ENCODE measurements at regions not wholly inside any gene's neighbourhood (a gene's known extent, or its start where the extent isn't known, plus 50 kb on each side); places are given as distances from the start of the nearest gene placed in this dataset.
"Not testable (repeated sequence)": the region's sequence is repeated elsewhere in the genome, so short reads cannot be mapped to it uniquely, and the experiment has no call there.

DNA sequence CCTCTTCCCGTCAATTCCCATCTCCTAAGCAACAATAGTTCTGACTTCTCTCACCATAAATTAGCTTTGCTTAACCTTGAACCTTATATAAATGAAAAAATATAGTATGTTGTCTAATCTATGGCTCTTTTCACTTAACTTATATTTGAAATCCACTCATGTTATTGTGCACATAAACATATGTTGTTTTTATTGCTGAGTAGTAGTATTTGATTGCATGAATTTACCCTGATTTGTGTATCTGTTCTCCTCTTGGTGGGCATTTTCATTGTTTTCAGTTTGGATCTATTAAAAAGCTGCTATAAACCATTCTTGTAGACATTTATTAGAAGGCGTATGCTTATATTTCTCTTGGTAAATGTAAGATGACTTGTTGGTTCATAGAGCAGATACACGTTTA is 874.3 kb upstream of the ZEB2 start:
- no peak for DNase-seq (ENCODE audit: low read depth)

DNA sequence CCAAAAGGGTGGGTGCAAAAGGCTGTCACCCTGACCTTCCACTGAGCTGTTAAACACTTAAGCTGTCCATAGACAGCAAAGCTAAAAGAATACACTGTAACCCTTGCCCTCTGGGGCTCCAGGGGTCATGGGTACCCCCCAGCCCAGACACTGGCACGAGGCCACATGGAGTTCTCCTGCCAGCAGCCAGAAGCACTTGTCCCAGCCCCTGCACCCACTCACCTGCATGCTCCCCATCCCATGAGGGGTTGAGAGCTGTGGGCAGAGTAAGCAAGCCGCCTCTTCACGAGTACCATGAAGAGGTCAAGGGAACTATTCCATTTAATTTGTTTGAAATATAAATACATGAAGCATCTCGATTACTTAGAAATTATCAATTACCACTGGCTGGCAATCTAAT is 867.1 kb upstream of the ZEB2 start:
- DNase-seq (ENCODE audit: low read depth) = no peak

DNA sequence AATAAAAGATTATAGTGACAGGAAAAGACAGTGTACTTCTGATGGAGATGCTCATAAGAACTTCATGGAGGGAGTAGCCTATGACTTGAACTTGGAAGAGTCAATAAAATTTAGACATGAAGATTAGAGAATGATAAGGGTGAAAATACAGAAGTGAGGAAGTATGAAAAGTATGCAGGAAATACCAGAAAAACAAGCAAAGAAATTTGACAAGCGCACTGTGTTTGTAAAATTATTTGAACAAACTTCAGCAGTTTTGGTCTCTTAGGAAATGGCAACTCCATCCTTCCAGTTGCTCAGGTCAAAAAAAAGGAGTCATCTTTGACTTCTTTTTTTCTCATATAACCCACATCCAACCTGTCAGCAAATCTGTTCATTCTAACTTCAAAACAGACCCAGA is 864.0 kb upstream of the ZEB2 start:
- DNase-seq (ENCODE audit: low read depth) = no peak

DNA sequence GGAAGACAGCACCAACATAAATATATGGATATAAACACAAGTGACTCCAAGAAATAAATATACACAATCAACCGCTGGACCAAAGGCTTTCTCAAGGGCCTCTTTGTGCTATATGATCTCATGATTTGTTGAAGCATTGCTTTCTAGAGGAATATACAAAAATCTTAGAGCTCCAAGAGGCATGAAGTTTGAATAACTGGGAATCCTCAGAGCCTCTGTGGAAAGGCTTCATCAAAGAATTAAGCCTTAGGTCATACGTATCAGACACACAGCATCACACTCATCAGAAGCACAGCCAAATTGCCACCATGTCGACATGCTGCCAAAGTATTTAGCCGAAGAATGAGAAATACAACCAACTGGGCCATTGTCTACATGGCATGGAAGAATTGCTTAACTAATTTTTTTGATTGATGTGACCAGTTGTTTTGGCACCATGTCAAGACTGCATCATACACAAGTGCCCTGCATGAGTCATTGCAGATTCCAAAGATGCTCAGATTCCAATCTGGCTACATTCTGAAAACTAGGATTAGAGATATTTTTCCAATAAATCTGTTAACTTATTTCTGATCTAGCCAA is 860.6 kb upstream of the ZEB2 start:
- DNase-seq (ENCODE audit: low read depth) = peak; percentile 42

GRCh38 chr2:145379934-145380333 is 860.0 kb upstream of the ZEB2 start:
- DNase-seq (ENCODE audit: low read depth) = no peak

GRCh38 chr2:145374165-145374564 is 854.2 kb upstream of the ZEB2 start:
- DNase-seq (ENCODE audit: low read depth) = no peak

DNA sequence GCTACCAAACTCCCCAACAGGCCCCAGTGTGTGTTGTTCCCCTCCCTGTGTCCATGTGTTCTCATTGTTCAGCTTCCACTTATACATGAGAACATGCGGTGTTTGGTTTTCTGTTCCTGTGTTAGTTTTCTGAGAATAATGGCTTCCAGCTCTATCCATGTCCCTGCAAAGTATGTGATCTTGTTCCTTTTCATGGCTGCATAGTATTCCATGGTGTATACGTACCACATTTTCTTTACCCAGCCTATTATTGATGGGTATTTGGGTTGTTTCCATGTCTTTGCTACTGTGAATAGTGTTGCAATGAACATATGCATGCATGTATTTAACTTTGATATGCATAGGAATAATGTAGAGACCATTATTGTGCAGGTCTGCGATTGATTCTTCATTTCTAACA is 847.4 kb upstream of the ZEB2 start:
- not testable (repeated sequence) for DNase-seq (ENCODE audit: low read depth)

DNA sequence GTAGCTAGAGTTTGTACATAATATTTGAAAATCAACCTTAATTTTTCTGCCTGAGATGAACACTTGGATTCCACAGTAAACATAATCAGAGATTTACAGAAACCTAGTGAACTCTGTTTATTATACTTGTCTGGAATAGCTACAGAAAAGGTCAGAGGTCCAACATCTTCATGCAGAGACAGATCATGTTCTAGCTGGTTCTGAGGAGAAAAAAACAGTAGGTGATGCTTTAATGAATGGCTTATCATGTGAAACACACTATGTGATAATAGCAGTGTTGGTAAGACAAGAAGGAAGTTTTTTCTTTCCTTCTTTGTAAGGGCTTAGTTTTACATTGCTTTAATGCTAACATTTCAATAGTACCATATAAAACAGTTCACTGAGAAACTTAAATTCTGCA is 846.4 kb upstream of the ZEB2 start:
- DNase-seq (ENCODE audit: low read depth) = no peak

DNA sequence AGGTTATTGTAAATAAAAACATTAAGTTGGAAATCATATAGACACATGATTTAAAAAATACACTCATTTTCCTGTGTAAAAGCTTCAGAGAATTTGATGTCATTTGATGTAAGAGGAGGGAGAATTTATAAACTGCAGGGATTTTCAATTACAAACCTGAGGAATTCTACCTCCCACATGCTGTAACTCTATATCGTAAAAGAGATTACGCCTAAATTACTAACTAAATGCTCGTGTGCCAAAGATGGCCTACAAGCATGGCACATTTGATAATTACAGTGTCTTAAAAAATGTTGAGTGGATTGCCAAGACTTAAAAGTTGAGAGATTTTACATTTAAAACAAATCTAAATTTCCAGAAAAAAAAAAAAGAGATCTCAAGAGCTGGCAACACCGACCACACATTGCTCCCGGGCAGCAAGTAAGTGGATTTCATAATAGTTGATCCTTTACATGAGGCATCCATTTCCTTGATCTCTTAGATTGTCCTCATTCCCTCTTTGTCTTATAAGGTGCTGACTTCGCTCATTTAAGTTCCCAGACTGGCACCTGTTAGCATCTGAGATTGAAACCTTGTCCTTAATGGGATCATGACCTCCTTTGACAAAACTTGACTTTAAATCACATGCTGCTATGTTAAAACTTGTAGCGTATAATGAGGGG is 840.3 kb upstream of the ZEB2 start:
- DNase-seq (ENCODE audit: low read depth) = no peak

DNA sequence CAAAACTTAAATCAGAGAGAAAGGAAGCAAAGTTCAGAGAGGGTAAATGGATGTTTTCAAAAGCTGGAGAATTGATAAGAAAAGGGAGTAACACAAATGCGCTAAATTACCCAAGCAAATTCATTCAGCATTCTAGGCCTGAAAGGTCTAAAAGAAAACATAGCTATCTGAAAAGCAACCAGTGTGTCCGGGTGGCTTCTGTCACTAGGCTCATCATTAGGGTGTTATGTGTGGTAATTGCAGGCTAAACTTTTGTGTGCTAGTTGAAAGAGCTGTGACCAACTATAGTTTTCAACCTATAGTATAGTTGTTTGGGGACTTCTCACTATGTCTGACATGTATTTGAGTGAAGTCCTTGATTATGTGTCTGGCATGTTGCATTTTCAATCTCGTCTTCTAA is 839.6 kb upstream of the ZEB2 start:
- no peak for DNase-seq (ENCODE audit: low read depth)

GRCh38 chr2:145356056-145356455 is 836.1 kb upstream of the ZEB2 start:
- DNase-seq (ENCODE audit: low read depth) = no peak

DNA sequence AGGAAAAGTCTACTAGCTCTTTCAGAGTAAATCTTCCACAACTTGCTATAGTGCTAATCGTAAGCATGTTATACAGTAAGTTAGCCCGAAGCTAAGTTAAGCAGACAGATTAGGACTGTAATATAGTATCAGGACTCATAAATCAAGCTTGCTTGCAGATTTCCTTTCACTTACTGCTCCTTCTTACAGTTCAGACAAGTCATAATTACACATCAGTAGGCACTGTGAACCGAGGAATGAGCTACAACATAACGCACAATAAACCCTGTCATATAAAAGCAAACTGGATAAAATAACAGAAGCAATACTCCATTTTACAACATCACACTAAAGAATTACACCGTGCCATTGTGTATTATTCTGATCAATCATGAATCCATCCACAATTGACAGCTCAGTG is 832.6 kb upstream of the ZEB2 start:
- no peak for DNase-seq (ENCODE audit: low read depth)

- DNase-seq (ENCODE audit: low read depth) = no peak
Measured at GRCh38 chr2:145351864-145352425, 832.0 kb upstream of the ZEB2 start.

GRCh38 chr2:145350011-145350410 is 830.1 kb upstream of the ZEB2 start:
- DNase-seq (ENCODE audit: low read depth) = peak; percentile 18

- peak; percentile 3 for DNase-seq (ENCODE audit: low read depth)
Measured at GRCh38 chr2:145344076-145344724, 824.3 kb upstream of the ZEB2 start.

DNA sequence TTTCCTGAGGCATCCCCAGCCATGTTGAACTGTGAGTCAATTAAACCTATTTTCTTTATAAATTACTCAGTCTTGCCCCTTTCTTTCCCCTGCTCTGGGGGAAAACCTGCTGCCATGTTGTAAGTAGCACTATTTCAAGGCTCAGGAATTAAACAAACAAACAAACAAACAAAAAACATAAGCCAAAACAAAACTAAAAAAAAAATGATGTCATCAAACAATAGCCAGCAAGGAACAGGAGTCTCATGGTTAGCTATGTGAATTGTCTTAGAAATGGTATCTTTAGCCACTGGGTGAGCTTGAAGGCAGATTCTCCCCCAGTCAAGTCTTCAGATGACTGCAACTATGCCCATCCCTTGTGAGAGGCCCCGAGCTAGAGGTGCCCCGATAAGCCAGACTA is 823.4 kb upstream of the ZEB2 start:
- no peak for DNase-seq (ENCODE audit: low read depth)

DNA sequence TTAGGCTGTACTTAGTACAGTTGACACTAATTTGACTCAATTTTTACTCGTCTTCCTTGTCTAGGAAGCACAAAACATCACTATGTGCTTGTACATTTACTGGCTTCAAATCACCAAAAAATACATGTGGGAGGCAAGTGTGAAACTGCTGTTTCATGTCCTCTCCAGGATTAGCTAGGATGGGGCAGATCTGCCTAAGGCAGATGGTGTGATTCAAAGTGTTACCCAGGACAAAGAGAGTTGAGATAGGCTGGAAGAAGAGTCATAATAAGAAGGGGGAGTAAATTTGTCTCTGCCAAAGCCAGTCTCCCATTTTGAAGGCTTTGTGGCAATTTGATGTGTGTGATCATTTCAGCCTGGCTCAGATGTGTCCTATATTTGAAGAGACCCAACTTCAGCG is 821.6 kb upstream of the ZEB2 start:
- DNase-seq (ENCODE audit: low read depth) = no peak

- DNase-seq (ENCODE audit: low read depth) = no peak
Measured at GRCh38 chr2:145339646-145340045, 819.7 kb upstream of the ZEB2 start.

GRCh38 chr2:145332210-145332898 is 812.4 kb upstream of the ZEB2 start:
- DNase-seq (ENCODE audit: low read depth) = no peak

DNA sequence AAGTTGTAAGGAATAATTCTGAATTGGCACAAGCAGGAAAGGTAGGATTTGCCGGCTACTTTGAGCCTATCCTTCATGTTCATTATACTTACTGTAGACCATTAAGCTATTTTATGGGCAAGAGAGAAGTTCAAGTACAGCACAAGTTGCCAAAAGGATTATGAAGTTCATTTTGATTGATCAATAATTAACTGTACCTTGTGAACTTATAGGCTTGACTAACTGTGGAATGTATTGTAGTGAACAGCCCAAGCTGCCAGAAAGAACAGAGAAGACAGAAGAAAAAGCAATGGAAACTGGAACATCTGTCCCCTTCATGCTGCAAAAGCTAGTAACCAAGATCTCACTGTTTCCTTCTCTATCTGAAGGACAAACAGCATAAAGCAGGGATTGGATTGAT is 810.1 kb upstream of the ZEB2 start:
- no peak for DNase-seq (ENCODE audit: low read depth)

- no peak for DNase-seq (ENCODE audit: low read depth)
Measured at GRCh38 chr2:145325485-145325884, 805.6 kb upstream of the ZEB2 start.

- DNase-seq (ENCODE audit: low read depth) = no peak
Measured at GRCh38 chr2:145324748-145325147, 804.8 kb upstream of the ZEB2 start.

DNA sequence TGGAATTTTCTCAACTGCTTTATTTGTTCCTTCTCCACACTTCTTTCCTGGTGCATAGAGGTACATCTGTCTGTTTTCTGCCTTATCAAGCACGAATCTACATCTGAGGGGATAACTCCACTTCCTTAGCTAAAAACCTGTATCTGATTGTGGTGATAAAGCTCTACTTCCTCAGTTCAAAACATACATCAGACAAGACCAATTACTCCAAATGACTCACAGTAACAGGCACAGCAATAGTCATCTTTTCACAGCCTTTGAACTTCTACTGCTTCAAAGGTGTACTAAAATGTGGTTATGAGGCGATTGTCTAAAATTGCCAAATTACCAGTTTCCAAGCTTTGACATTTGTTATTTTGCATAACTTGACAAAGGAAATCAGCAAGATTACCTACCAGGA is 803.6 kb upstream of the ZEB2 start:
- DNase-seq (ENCODE audit: low read depth) = peak; percentile 8
